HG02981 (cell line): ENCODE measurements at regions not wholly inside any gene's neighbourhood (a gene's known extent, or its start where the extent isn't known, plus 50 kb on each side); places are given as distances from the start of the nearest gene placed in this dataset.
A peak's percentile ranks its signal among the peaks of the same experiment; 100 is the strongest.

Source experiments
- ATAC-seq: cut with Tn5 transposase; IDR thresholded peaks from one replicate; pipeline ENCODE4 v1.9.1; 2021; ENCODE audit warnings: mild to moderate bottlenecking, moderate library complexity; ENCODE audit not compliant: unreplicated experiment

DNA sequence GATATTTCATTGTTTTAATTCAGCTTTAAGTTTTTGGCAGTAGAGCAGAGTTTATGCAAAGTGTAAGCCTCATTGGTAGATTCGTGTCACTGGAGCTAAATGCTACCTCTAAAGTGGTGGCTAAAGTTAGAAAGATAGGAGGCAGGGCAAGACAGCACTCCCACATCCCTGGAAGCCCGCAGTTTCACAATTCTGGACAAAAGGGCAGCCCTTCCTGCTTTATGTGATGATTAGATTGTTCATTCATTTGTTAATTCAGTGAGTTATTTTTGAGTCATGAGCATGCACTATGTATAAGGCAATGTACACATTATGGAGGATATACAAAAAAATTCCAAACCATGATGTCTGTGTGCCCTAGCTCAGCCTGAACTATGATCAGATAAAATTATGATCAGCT, 52.1 kb upstream of the EIF3M start:
- ATAC-seq: no peak

DNA sequence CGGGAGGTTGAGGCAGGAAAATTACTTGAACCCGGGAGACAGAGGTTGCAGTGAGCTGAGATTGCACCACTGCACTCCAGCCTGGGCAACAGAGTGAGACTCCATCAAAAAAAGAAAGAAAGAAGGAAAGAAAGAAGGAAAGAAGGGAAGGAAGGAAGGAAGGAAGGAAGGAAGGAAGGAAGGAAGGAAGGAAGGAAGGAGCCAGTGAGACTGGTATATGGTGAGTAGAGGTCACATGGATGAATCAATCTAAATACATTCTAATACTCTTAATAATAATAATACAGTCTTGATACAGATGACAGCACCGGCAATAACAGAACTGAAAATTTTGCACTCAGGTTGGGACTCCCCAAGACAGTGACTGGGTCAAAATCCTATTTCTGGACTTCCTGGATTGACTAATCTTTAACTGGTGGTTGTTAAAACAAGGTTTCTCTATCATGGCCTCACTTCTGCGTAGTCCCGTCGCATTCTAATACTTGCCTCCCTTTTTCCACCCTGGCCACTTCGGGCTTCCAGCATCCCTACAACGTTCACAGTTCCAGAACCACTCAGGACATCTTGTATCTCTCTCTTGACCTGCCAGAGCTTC, 53.5 kb upstream of the EIF3M start:
- ATAC-seq: peak; percentile 99

DNA sequence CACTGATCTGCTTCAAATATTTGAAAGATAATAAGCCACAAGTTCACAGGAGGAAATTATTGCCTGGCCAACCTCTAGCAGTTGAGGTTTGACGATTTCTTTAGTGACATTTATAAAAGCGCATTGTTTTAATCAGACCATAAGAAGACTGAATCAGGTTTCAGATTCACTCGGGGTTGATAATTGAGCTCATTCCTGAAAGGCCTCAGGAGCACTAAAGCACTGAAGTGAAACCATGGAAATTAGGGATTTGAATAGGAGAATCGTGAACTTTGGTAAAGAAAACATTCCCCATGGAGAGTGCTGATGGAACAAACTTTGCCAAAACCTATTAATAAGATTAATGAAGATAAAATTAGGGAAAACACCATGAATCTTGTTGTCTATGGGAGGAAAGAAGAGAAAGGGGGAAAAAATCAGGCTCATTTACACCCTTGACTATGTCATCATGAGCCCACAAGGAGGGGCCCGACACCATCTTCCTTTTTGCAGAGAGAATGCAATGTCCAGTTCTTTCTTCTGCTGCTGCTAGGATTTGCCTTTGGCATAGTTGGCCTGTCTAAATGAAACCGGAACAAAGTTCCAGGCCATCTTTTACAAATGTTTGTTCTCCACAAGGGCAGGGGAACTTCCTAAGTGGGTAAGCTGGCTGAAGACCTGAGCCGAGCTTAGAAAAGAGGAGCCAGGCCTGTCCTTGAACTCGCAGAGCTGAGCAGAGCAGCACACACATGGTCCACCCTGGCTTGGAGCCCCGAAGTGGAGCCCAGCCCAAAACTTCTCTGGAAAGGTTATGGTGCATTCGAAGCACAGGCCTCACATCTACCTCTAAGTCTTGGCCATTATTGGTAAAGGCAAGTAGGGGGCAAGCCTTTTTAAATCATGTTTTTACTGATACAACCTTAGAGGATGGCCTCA, 56.1 kb upstream of the EIF3M start:
- no peak for ATAC-seq

DNA sequence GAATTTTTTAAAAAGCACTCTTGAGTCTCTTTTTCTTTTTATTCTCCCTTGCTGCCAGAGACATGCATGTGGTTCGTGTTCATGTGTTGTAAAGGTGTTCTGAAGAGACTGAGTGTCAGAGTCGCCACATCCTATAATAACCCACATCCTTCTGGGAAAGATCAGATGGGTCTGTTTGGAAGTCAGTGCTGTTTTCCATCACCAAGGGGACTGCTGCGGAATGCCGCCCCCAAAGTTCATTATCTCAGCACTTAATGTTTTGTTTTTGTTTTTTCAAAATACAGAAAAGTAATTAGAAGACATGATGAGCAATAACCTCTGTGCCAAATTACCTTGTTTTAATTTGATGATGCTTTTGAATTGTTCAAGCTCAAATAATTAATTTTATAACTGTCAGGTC, 56.9 kb upstream of the EIF3M start:
- ATAC-seq: no peak

DNA sequence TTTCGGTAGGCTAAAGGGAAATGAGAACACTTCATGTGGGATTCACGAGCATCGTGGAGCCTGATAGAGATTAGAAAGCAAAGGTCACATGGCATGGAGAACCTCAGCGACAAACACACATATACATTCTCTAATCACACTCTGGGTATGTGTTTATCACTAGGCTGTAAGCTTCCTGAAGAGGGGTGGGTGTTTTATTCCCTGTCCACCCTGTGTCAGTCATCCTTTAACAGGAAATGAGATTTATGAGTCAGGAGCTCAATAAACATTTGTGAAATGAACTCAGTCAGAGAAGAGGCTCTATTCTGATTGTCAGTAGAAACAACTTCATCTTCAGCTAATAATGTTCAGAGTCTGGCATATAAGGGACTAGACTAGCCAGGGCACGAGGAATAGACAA, 71.7 kb upstream of the EIF3M start:
- no peak for ATAC-seq

DNA sequence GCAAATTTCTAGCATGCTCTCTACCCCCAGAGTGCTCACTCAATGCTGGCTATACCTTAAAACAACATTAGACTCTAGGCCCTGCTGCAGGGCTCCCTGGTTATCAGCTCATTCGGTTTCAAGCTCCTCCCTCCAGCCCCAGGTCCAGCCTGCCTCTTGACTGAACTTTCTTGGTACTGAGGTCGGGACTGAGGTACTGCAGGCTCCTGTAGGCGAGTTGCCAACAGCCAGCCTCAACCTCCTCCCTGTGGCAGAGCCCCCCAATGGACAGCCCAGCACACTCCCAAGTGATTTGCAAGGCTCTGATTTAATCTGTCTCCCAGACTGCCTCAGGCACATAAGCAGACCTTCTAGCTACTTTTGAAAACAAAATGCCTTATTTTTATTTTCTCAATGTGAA, 73.6 kb upstream of the EIF3M start:
- no peak for ATAC-seq

DNA sequence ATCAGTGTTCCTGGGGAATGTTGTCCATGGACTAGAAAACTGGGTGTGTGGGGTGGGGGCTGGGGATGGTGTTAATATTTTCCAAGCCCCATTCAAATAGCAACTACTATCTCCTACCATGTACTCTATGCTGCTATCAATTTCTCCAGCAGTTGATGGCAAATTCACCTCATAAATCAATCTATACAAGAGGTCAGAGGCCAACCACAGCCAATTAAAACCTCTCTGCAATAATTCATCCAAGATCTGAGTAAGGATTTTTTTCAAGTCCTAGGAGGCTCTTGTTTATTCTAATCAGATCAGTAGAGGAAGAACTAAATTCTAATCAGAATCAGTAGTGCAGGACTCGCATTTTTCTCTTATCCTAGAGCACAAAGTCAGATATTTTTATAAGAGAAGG, 73.4 kb upstream of the WT1 start:
- no peak for ATAC-seq

DNA sequence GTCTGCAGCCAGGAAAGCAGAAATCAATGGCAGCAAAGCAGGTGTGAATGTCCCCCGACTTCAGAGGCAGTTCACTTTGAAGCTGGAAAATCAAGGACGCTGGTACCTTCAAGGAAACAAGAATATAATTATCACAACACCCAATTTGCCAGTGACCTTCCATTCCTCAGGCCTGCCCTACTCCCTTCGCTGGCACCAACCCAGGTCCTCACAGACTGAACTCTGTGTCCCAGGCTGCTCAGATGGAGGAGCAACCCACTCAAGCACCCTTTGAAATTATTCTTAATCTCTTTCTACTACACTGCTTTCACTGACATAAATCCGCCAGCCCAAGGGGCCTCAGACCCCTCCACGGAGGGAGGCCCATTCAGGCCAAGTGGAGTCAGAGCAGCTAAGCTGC, 64.7 kb upstream of the WT1 start:
- no peak for ATAC-seq

DNA sequence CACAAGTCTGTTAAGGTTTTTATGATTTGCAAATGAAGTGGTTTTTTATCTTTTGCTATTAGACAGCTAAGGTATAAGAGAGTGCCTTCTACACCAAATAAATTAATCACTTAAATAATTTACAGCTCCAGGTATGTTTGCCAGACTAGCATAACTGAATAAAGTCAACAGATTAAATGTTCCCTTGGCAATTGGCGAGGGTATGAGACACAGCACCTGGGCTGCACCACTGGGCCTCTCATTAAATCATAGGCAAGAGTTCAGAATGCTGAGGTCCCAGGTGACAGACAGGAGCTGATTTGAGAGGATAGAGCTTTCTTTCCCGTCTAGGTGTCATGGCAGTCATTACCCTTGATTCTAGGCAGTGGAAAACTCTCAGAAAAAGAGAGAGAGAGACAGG, 62.6 kb upstream of the WT1 start:
- no peak for ATAC-seq

DNA sequence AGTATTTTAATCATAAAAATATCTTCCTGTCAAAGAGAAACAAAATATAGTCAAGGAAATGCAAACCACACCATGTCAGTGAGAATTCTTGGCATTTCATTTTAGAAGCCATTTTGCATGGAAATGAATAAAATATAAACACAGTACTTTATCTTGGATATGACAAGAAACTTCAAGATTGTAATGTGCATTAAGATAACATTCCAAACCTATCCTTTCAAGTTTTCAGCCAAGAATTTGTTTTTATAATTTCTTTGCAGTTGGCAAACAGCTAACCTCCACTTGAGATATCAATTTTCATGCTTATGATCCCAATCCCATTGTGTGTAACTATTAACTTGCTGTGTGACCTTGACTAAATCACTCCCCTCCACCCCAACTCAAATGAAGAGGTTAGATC, 59.3 kb upstream of the WT1 start:
- ATAC-seq: no peak

DNA sequence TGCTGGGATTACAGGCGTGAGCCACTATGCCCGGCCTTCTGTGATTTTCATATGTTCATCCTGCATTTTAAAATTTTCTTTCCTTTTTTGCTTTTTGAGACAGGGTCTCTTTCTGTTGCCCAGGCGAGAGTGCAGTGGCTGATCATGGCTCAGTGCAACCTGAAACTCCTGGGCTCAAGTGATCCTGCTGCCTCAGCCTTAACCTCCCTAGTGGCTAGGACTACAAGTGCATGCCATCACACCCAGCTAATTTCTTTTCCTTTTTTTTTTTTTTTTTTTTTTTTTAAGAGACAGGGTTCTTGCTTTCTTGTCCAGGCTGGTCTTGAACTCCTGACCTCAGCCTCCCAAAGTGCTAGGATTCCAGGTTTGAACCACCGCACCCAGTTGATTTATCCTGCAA, 54.1 kb upstream of the WT1 start:
- no peak for ATAC-seq

DNA sequence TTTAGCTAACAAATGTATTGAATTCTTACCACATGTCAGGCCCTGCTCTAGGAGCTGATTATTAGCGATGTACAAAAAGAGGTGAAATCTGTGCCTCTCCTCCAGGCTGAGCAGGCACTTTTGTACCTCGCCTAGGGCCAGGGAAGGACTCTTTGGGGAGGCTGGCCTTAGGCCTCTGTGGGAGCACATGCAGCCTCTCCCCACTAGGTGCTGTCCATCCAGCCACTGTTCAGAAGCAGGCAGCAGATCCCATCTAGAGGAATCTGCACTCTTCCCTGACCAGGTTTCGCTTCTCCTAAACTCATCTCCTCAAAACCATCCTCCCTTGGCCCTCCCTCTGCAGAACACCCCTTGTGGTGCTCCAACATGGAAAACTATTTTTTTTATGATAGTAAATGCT, 51.9 kb upstream of the WT1 start:
- ATAC-seq: no peak

DNA sequence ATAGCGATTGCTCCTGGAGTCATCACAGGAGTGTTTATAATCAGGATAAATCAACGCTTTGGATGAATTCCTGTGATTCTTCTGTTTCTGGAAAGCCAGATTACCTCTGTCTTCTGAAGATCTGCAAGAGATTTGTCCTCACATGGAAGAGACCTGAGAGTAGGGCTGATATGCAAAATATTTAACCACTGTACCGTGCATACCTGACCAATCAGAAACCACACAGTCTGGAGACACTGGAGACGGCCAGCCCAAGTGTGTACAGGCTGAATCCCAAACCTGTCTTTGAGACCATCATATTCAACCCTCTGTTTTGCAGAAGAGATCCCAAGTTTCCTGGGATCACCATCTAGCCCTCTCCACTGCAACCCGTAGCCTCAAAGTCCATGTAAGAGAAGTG, 50.4 kb upstream of the WT1 start:
- ATAC-seq: no peak
